ENCODE measurements at regions not wholly inside any gene's neighbourhood (a gene's known extent, or its start where the extent isn't known, plus 50 kb on each side); places are given as distances from the start of the nearest gene placed in this dataset.
A peak's percentile ranks its signal among the peaks of the same experiment; 100 is the strongest.

DNA sequence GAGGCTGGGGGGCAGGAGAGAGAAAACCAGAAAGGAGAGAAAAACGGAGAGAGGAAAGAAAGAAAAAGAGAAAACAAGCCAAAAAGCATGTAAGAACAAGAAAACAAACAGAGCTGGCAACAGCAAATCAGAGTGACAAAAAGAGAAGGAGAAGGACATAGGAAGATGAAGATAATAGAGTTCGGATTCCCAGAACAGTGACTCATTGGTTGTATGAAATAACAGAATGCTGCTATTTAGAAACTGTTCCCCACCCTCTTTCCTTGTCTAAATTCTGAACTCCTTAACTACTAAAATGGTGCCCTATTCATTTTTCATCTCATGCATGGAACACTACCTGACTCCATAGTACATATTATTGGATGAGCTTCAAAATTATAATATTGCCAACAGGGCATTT lies 317.4 kb downstream of the C11orf87 start:
- no peak for DNase-seq (ENCODE audit: low spot score)

DNA sequence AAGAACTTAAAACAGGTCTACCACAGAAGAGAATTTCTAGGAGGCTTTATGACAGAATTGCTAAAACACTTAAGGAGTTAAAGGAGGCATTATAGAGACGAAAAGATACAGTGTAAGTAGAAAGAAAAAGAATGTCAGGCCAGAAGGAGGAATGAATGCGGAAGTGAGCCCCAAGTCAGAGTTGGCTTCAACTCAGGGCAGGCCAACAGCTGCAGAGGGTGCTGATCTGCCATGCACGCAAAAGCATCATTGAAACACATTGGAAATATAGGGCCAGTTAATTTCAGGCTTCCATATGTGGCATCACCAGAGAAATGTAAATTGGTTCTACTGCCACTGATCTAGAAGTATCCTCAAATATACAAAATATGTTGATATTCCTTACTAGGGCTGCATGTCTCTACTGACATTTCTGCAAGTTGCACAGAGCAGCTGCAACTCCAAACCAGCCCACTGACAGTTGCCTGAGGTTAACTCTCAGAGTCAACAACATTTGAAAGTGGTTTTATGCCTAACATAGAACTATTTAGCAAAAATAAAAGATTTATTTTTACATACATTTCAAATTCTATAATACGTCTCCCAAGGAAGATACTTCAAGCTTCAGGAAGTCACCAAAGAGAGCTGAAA lies 324.1 kb downstream of the C11orf87 start:
- TF ChIP-seq, protein P1, sequence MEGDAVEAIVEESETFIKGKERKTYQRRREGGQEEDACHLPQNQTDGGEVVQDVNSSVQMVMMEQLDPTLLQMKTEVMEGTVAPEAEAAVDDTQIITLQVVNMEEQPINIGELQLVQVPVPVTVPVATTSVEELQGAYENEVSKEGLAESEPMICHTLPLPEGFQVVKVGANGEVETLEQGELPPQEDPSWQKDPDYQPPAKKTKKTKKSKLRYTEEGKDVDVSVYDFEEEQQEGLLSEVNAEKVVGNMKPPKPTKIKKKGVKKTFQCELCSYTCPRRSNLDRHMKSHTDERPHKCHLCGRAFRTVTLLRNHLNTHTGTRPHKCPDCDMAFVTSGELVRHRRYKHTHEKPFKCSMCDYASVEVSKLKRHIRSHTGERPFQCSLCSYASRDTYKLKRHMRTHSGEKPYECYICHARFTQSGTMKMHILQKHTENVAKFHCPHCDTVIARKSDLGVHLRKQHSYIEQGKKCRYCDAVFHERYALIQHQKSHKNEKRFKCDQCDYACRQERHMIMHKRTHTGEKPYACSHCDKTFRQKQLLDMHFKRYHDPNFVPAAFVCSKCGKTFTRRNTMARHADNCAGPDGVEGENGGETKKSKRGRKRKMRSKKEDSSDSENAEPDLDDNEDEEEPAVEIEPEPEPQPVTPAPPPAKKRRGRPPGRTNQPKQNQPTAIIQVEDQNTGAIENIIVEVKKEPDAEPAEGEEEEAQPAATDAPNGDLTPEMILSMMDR (IDR thresholded peaks at IDR 0.05; ENCODE audit: extremely low read depth, insufficient read depth, missing control alignments), result no peak
- DNase-seq (ENCODE audit: low spot score), result no peak
- in situ Hi-C loops (cut with MboI; ENCODE audit: low pct_unique_long_range_greater_than_20kb, low sequenced_read_pairs, unreplicated experiment), result no loop called here

More for the DNA sequence above, 317.4 kb downstream of the C11orf87 start:
- TF ChIP-seq, protein P1 (IDR thresholded peaks at IDR 0.05; ENCODE audit: extremely low read depth, insufficient read depth, missing control alignments), result no peak
- in situ Hi-C loops (cut with MboI; ENCODE audit: low pct_unique_long_range_greater_than_20kb, low sequenced_read_pairs, unreplicated experiment), result no loop called here

DNA sequence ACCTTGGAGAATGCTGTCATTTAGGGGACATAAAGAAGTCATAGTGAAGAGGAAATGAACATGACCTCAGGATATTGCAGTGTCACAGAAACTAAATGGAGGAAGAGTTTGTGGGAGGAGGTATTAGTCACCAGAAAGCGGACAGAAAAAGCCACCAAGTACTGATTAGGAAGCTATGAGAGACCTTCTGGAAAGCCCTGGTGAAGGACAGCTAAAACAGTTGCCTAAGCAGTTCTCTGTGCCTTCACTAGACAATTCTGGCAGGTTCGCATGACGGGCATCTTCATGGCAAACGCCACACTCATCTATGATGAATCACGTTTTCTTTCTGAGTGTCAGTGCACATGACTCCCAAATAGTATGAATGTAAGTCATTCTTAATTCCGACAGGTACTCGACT lies 325.8 kb downstream of the C11orf87 start:
- TF ChIP-seq, protein P1 (IDR thresholded peaks at IDR 0.05; ENCODE audit: extremely low read depth, insufficient read depth, missing control alignments), result no peak
- peak; percentile 3 for DNase-seq (ENCODE audit: low spot score)
- in situ Hi-C loops (cut with MboI; ENCODE audit: low pct_unique_long_range_greater_than_20kb, low sequenced_read_pairs, unreplicated experiment), result no loop called here

DNA sequence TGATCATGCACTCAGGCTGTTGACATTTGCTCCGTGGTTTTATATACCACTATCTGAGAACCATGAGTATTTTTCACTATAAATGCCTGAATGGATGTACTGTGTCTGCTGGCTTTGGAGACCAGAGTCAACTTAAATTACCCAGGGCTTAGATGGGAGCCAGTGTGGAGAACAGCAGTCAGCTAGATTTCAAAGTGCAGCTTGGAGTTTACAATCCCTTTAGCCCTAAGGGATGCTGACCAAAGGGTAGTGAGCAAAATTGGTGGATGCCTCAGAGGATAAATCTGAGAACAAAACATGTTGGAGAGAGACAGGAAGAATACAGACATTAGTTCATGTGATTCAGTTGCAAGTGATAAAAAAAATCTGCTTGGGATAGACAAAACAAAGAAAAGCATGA lies 327.5 kb downstream of the C11orf87 start:
- no peak for DNase-seq (ENCODE audit: low spot score)
- in situ Hi-C loops (cut with MboI; ENCODE audit: low pct_unique_long_range_greater_than_20kb, low sequenced_read_pairs, unreplicated experiment), result no loop called here
- TF ChIP-seq, protein P1 (IDR thresholded peaks at IDR 0.05; ENCODE audit: extremely low read depth, insufficient read depth, missing control alignments), result no peak

DNA sequence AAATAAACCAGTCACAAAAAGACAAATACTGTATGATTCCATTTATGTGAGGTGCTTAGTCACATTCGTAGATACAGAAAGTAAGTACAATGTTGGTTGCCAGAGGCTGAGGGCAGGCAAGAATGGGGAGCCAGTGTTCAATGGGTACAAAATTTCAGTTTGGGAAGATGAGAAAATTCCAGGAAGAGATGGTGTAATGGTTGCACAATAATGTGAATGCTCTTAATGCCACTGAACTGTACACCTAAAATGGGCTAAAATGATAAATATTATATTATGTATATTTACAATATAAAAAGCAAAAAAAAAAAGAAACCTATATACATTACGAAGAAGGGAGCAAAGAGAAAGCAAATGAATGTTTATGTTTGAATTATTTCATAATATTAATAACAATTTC lies 329.0 kb downstream of the C11orf87 start:
- TF ChIP-seq, protein P1 (IDR thresholded peaks at IDR 0.05; ENCODE audit: extremely low read depth, insufficient read depth, missing control alignments), result no peak
- in situ Hi-C loops (cut with MboI; ENCODE audit: low pct_unique_long_range_greater_than_20kb, low sequenced_read_pairs, unreplicated experiment), result no loop called here
- no peak for DNase-seq (ENCODE audit: low spot score)

DNA sequence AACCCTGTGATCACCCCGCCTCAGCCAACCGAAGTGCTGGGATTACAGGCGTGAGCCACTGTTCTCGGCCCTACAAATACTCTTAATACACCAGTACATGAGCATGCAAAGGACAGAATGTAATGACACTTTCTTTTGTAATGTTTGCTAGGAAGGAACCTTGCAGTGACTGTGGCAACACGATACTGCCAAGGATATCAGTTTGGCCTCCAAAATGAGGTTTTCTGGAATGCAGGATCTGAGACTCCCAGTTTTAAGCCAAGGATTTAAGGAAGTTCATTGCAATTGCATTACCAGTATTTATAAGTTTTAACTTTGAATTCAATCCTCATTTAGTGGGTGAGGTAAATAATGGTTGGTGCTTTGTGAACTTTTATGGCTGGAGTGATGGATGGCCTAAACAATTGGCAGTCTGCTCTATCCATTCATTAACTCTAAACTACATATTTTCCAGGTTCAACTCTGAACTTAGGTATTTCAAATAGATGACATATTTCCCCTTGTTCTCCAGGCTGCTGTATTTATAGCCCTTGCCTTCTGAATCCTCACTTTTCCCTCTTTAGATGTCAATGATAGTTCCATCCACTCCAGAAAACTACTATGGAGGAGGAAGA lies 330.3 kb downstream of the C11orf87 start:
- in situ Hi-C loops (cut with MboI; ENCODE audit: low pct_unique_long_range_greater_than_20kb, low sequenced_read_pairs, unreplicated experiment), result no loop called here
- DNase-seq (ENCODE audit: low spot score), result no peak
- TF ChIP-seq, protein P1 (IDR thresholded peaks at IDR 0.05; ENCODE audit: extremely low read depth, insufficient read depth, missing control alignments), result no peak

Data from GM13977 (cell line).